ENCODE measurements at regions not wholly inside any gene's neighbourhood (a gene's known extent, or its start where the extent isn't known, plus 50 kb on each side); places are given as distances from the start of the nearest gene placed in this dataset.

DNA sequence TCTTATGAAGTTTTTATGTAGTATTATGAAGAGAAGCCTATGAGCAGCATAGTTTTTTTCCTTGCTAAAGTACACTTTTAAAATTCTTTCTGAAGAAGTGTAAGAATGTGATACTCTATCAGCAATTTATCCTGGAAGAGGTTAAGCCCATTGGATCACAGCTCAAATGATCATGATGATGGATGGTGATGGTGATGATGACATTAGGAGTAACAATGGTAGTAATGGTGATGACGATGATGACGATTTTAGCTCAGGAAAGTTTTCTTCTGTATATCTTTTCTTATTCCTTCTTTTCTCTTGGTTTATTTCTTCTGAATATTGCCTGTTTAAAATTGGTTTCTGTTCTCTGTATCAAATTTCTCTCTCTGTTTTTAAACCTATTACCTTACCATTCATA is 262.9 kb upstream of the DUSP10 start:
- TF ChIP-seq, protein P1, sequence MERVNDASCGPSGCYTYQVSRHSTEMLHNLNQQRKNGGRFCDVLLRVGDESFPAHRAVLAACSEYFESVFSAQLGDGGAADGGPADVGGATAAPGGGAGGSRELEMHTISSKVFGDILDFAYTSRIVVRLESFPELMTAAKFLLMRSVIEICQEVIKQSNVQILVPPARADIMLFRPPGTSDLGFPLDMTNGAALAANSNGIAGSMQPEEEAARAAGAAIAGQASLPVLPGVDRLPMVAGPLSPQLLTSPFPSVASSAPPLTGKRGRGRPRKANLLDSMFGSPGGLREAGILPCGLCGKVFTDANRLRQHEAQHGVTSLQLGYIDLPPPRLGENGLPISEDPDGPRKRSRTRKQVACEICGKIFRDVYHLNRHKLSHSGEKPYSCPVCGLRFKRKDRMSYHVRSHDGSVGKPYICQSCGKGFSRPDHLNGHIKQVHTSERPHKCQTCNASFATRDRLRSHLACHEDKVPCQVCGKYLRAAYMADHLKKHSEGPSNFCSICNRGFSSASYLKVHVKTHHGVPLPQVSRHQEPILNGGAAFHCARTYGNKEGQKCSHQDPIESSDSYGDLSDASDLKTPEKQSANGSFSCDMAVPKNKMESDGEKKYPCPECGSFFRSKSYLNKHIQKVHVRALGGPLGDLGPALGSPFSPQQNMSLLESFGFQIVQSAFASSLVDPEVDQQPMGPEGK (CRISPR knock-in tag; IDR thresholded peaks at IDR 0.05; ENCODE audit: borderline replicate concordance), result no peak
- no peak for TF ChIP-seq BACH2 (CRISPR knock-in tag; IDR thresholded peaks at IDR 0.05; ENCODE audit: borderline replicate concordance)
- no peak for TF ChIP-seq ARNTL (CRISPR knock-in tag; IDR thresholded peaks at IDR 0.05; ENCODE audit: borderline replicate concordance, low read depth)
- TF ChIP-seq TOX (CRISPR knock-in tag; IDR thresholded peaks at IDR 0.05; ENCODE audit: borderline replicate concordance), result no peak
- TF ChIP-seq CSDC2 (CRISPR knock-in tag; IDR thresholded peaks at IDR 0.05), result no peak
- TF ChIP-seq ZFP3 (CRISPR knock-in tag; IDR thresholded peaks at IDR 0.05), result no peak
- no peak for TF ChIP-seq ZFP30 (CRISPR knock-in tag; IDR thresholded peaks at IDR 0.05)

Measured in SK-N-SH treated with all-trans-retinoic acid at 6 μM for 48 hours (cell line).